Anterior cingulate cortex (tissue), 58 donors: ENCODE measurements at regions not wholly inside any gene's neighbourhood (a gene's known extent, or its start where the extent isn't known, plus 50 kb on each side); places are given as distances from the start of the nearest gene placed in this dataset.

Source experiments
- DNase-seq, 58 donors: peaks; one replicate each; lab custom pipeline; 2025; lab: John Stamatoyannopoulos, UW

GRCh38 chr12:25853316-25854095 lies 105.0 kb upstream of the RASSF8 start:
- no peak for DNase-seq

GRCh38 chr12:25854991-25855390 lies 103.5 kb upstream of the RASSF8 start:
- DNase-seq: no peak

GRCh38 chr12:25855716-25856115 lies 102.8 kb upstream of the RASSF8 start:
- DNase-seq: no peak

- DNase-seq: no peak
Observed at GRCh38 chr12:25859976-25860375, 98.5 kb upstream of the RASSF8 start.

- no peak for DNase-seq
Observed at GRCh38 chr12:25861226-25861625, 97.3 kb upstream of the RASSF8 start.

- DNase-seq: no peak
Observed at GRCh38 chr12:25864306-25865276, 93.9 kb upstream of the RASSF8 start.

GRCh38 chr12:25866586-25867378 lies 91.7 kb upstream of the RASSF8 start:
- no peak for DNase-seq

GRCh38 chr12:25868193-25868592 lies 90.3 kb upstream of the RASSF8 start:
- no peak for DNase-seq

- DNase-seq: no peak
Observed at GRCh38 chr12:25872137-25872536, 86.3 kb upstream of the RASSF8 start.

- no peak for DNase-seq
Observed at GRCh38 chr12:25875661-25876060, 82.8 kb upstream of the RASSF8 start.

- DNase-seq: no peak
Observed at GRCh38 chr12:25876383-25877045, 82.0 kb upstream of the RASSF8 start.

GRCh38 chr12:25877446-25877845 lies 81.0 kb upstream of the RASSF8 start:
- no peak for DNase-seq

GRCh38 chr12:25882266-25882665 lies 76.2 kb upstream of the RASSF8 start:
- no peak for DNase-seq

- no peak for DNase-seq
Observed at GRCh38 chr12:25883026-25883916, 75.2 kb upstream of the RASSF8 start.

GRCh38 chr12:25884024-25884919 lies 74.2 kb upstream of the RASSF8 start:
- DNase-seq: peak in 1 of 58 donors; percentile 0

- DNase-seq: no peak
Observed at GRCh38 chr12:25884920-25885234, 73.6 kb upstream of the RASSF8 start.

GRCh38 chr12:25886396-25886795 lies 72.1 kb upstream of the RASSF8 start:
- no peak for DNase-seq

- DNase-seq: no peak
Observed at GRCh38 chr12:25887367-25887766, 71.1 kb upstream of the RASSF8 start.
